ENCODE measurements at regions not wholly inside any gene's neighbourhood (a gene's known extent, or its start where the extent isn't known, plus 50 kb on each side); places are given as distances from the start of the nearest gene placed in this dataset.
"Not testable (repeated sequence)": the region's sequence is repeated elsewhere in the genome, so short reads cannot be mapped to it uniquely, and the experiment has no call there.

- no peak for DNase-seq
These were observed 652.1 kb upstream of the SLC35B3 start for GRCh38 chr6:9087470-9087869.

GRCh38 chr6:9086331-9086730, 651.0 kb upstream of the SLC35B3 start:
- no peak for DNase-seq

GRCh38 chr6:9085709-9086070, 650.3 kb upstream of the SLC35B3 start:
- DNase-seq: no peak

GRCh38 chr6:9085054-9085708, 649.8 kb upstream of the SLC35B3 start:
- DNase-seq: no peak

- DNase-seq: no peak
These were observed 647.8 kb upstream of the SLC35B3 start for GRCh38 chr6:9083108-9083507.

GRCh38 chr6:9066726-9067125, 631.4 kb upstream of the SLC35B3 start:
- DNase-seq: no peak

- DNase-seq: no peak
These were observed 628.8 kb upstream of the SLC35B3 start for GRCh38 chr6:9064156-9064555.

- DNase-seq: no peak
These were observed 627.3 kb upstream of the SLC35B3 start for GRCh38 chr6:9062596-9062995.

GRCh38 chr6:9057937-9058336, 622.6 kb upstream of the SLC35B3 start:
- DNase-seq: no peak

GRCh38 chr6:9056556-9056955, 621.2 kb upstream of the SLC35B3 start:
- DNase-seq: no peak

GRCh38 chr6:9044426-9044825, 609.1 kb upstream of the SLC35B3 start:
- no peak for DNase-seq

- no peak for DNase-seq
These were observed 605.4 kb upstream of the SLC35B3 start for GRCh38 chr6:9040718-9041117.

- DNase-seq: no peak
These were observed 603.9 kb upstream of the SLC35B3 start for GRCh38 chr6:9039258-9039657.

GRCh38 chr6:9028086-9028485, 592.7 kb upstream of the SLC35B3 start:
- no peak for DNase-seq

- DNase-seq: no peak
These were observed 590.5 kb upstream of the SLC35B3 start for GRCh38 chr6:9025796-9026394.

GRCh38 chr6:9025228-9025627, 589.9 kb upstream of the SLC35B3 start:
- DNase-seq: no peak

- not testable (repeated sequence) for DNase-seq
These were observed 588.9 kb upstream of the SLC35B3 start for GRCh38 chr6:9024246-9024645.

GRCh38 chr6:9020001-9020400, 584.7 kb upstream of the SLC35B3 start:
- DNase-seq: no peak

- DNase-seq: no peak
These were observed 574.6 kb upstream of the SLC35B3 start for GRCh38 chr6:9009931-9010330.

GRCh38 chr6:9007027-9007426, 571.7 kb upstream of the SLC35B3 start:
- no peak for DNase-seq

- DNase-seq: no peak
These were observed 567.5 kb upstream of the SLC35B3 start for GRCh38 chr6:9002833-9003232.

- no peak for DNase-seq
These were observed 559.8 kb upstream of the SLC35B3 start for GRCh38 chr6:8995156-8995555.

GRCh38 chr6:8993111-8993510, 557.8 kb upstream of the SLC35B3 start:
- DNase-seq: no peak

- DNase-seq: no peak
These were observed 556.5 kb upstream of the SLC35B3 start for GRCh38 chr6:8991844-8992243.
